Psoas muscle (tissue), 7 donors: ENCODE measurements at regions not wholly inside any gene's neighbourhood (a gene's known extent, or its start where the extent isn't known, plus 50 kb on each side); places are given as distances from the start of the nearest gene placed in this dataset.
A peak's percentile ranks its signal among the peaks of the same experiment; 100 is the strongest.

Source experiments
- ATAC-seq, 4 donors: fragments of 200-7000 bp; cut with Tn5 transposase; one replicate each; pipeline ENCODE4 v1.9.1; 2020; ENCODE audit warnings: moderate library complexity in 3 of 4, mild to moderate bottlenecking in 2 of 4
- DNase-seq, 2 donors: peaks; one replicate each; pipeline ENCODE4 v3.0.0-alpha.2; 2020
- H3K27ac ChIP-seq: fragments of 200-600 bp; one replicate; pipeline ENCODE4 v1.8.0; 2022
- H3K27me3 ChIP-seq, 3 donors: fragments of 200-600 bp in 1 of 3; one replicate each; pipeline versions ENCODE4 v1.6.1 to v1.8.0; 2013 to 2022; ENCODE audit warnings: low read length in 2 of 3, mild to moderate bottlenecking in 2 of 3, moderate library complexity in 1 of 3; ENCODE audit not compliant: insufficient read depth in 3 of 3
- H3K36me3 ChIP-seq, 2 donors: fragments of 200-600 bp in 1 of 2; one replicate each; pipeline versions ENCODE4 v1.6.1 to v1.8.0; 2013 to 2022; ENCODE audit warnings: low read depth in 1 of 2, mild to moderate bottlenecking in 1 of 2, moderate library complexity in 1 of 2; ENCODE audit not compliant: insufficient read depth in 1 of 2
- H3K4me1 ChIP-seq: fragments of 200-600 bp; one replicate; pipeline ENCODE4 v1.8.0; 2022
- H3K4me3 ChIP-seq: fragments of 200-600 bp; one replicate; pipeline ENCODE4 v1.8.0; 2022; ENCODE audit warnings: mild to moderate bottlenecking
- H3K9me3 ChIP-seq: fragments of 200-600 bp; one replicate; pipeline ENCODE4 v1.8.0; 2022
- WGBS, 3 donors: extraction: QIAGEN DNeasy Blood & Tissue Kit; methylation state at CpG; one replicate each; pipeline versions ENCODE4 v1.1.6 to v1.1.7; 2013; 5-methylcytosine and 5-hydroxymethylcytosine counted together
- intact Hi-C, 2 donors: fragments of 100-400 bp; cut with DNase I; formaldehyde crosslinking; loops; one replicate each; pipeline versions ENCODE4 v1.11.0 to v1.14.2; 2022
- TF ChIP-seq, protein P1 (sequence below): fragments of 200-600 bp; IDR thresholded peaks from one replicate; pipeline ENCODE4 v1.8.0; 2022; ENCODE audit warnings: antibody characterized with exemption
- donor health status: healthy with polysubstance abuse.
- donor health status: DM: no; HTN: no; CAD: no; lungs with moderate emphysema.
- donor health status: Bipolar disorder and iron deficiency.
- donor health status: healthy.
- donor health status: DM: yes; HTN: yes; CAD: no.
- donor health status: DM: no; HTN: no; CAD: no.
- donor health status: DM: yes; HTN: yes; CAD: no.

DNA sequence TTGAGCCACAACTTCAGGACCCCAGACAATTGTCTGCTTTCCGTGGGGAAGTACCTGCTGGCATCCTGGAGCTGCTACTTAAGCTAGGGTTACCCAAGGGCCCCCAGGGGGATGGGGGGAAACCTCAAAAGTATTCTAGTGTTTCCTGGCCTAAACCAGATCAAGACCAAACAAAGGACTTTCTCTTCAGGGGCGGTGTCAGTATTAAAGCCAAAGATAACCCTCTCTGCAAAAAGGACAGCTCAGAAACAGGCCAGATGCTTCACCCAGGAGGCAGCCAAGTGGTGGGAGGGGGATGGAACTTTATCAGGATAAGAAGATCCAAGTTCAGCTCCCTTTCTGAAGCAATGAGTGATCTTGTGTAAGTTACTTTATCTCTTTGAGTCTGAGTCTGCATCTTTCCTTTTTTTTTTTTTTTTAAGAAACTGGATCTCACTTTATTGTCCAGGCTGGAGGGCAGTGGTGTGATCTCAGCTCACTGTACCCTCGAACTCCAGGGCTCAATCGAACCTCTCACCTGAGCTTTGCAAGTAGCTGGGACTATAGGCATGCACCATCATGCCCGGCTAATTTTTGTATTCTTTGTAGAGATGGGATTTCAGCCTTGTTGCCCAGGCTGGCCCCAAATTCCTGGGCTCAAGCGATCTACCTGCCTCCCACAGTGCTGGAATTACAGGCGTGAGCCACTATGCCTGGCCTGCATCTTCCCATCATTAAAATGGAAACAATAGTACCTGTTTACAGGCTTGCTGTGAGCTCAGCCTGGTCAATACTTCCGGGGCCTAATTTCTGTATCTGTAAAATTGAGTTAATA is 151.8 kb upstream of the PTPRM start:
- no peaks in the 10 kb centered on the region for H3K36me3 ChIP-seq
- intact Hi-C loops, result no loop called here
- H3K4me1 ChIP-seq, result no peaks in the 10 kb centered on the region
- 81 to 86% (median 83%) methylated on average over 8 of the region's 8 CpGs for WGBS, 3 donors
- no peak overlapping the region for H3K27ac ChIP-seq
- TF ChIP-seq, protein P1, sequence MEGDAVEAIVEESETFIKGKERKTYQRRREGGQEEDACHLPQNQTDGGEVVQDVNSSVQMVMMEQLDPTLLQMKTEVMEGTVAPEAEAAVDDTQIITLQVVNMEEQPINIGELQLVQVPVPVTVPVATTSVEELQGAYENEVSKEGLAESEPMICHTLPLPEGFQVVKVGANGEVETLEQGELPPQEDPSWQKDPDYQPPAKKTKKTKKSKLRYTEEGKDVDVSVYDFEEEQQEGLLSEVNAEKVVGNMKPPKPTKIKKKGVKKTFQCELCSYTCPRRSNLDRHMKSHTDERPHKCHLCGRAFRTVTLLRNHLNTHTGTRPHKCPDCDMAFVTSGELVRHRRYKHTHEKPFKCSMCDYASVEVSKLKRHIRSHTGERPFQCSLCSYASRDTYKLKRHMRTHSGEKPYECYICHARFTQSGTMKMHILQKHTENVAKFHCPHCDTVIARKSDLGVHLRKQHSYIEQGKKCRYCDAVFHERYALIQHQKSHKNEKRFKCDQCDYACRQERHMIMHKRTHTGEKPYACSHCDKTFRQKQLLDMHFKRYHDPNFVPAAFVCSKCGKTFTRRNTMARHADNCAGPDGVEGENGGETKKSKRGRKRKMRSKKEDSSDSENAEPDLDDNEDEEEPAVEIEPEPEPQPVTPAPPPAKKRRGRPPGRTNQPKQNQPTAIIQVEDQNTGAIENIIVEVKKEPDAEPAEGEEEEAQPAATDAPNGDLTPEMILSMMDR, result no peak
- no peaks in the 10 kb centered on the region for H3K27me3 ChIP-seq
- DNase-seq (peak in 1 of 2 donors; percentile 22), ATAC-seq (peak in 1 of 4 donors; percentile 27)
- no peaks in the 10 kb centered on the region for H3K9me3 ChIP-seq
- no peak overlapping the region for H3K4me3 ChIP-seq

DNA sequence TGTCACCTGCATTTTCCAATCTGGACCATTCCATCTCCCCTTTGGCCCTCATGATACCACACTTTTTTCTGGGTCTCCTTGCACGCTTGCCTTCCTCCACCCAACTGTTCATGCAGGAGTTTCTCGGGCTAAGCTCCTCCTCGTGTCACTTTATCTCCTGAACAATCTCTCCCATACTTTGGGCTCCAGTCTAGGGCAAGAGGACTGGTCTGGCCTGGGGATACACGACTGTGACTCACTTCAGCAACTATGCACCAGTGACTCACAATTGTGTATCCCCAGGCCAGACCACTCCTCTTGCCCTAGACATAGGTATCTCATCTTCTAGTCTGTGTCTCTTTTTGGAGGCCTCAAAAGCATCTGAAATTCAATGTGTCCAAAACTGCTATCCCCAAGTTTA is 149.4 kb upstream of the PTPRM start:
- no peaks in the 10 kb centered on the region for H3K27me3 ChIP-seq
- H3K36me3 ChIP-seq, result no peaks in the 10 kb centered on the region
- no peaks in the 10 kb centered on the region for H3K4me1 ChIP-seq
- peaks cover 3% of the 10 kb centered on the region for H3K9me3 ChIP-seq
- H3K4me3 ChIP-seq, result no peak overlapping the region
- TF ChIP-seq, protein P1, result no peak
- 81 to 89% (median 87%) methylated on average over 4 of the region's 4 CpGs for WGBS, 3 donors
- intact Hi-C loops, result no loop called here
- DNase-seq, result no peak
- H3K27ac ChIP-seq, result no peak overlapping the region
- no peak for ATAC-seq

- 71 to 76% (median 71%) methylated on average over 3 of the region's 3 CpGs for WGBS, 3 donors
- intact Hi-C loops, result no loop called here
- no peak for ATAC-seq
These were observed 137.3 kb upstream of the PTPRM start for GRCh38 chr18:7429831-7430230.

DNA sequence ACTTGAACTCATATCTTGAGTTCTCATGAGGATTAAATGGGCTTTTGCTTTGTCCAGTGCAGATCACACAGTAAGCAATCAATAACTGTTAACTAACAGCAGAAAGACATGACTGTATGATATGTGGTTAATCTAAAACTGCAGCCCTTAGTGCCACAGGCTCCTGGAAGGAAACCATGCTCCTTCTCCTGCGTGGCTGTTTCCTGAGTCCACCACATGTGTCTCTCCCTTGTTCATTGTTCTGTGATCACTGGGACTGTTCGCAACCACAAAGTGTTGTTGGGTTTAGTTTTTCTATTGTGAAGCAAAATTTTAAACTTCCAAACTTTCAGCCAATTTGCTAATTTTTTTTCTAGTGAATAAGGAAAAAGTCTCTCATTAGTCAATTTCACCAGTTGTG is 130.9 kb upstream of the PTPRM start:
- Histone ChIP-seq H3K4me3 (no peak overlapping the region), H3K27me3 (no peaks in the 10 kb centered on the region), H3K4me1 (no peaks in the 10 kb centered on the region), H3K36me3 (no peaks in the 10 kb centered on the region), H3K9me3 (no peaks in the 10 kb centered on the region), H3K27ac (no peak overlapping the region)
- DNase-seq, result no peak
- no peak for ATAC-seq
- intact Hi-C loops, result no loop called here
- WGBS, 3 donors, result 76 to 80% (median 79%) methylated on average over 2 of the region's 2 CpGs
- TF ChIP-seq, protein P1, result no peak

More at GRCh38 chr18:7429831-7430230, 137.3 kb upstream of the PTPRM start:
- Histone ChIP-seq H3K4me3 (no peak overlapping the region), H3K4me1 (no peaks in the 10 kb centered on the region), H3K27ac (no peak overlapping the region), H3K9me3 (no peaks in the 10 kb centered on the region), H3K27me3 (no peaks in the 10 kb centered on the region), H3K36me3 (no peaks in the 10 kb centered on the region)
- no peak for DNase-seq
- TF ChIP-seq, protein P1, result no peak

- 67 to 87% (median 67%) methylated on average over 7 of the region's 7 CpGs for WGBS, 3 donors
- Histone ChIP-seq H3K27ac (no peak overlapping the region), H3K27me3 (no peaks in the 10 kb centered on the region), H3K9me3 (no peaks in the 10 kb centered on the region), H3K4me1 (no peaks in the 10 kb centered on the region), H3K36me3 (no peaks in the 10 kb centered on the region), H3K4me3 (no peak overlapping the region)
- intact Hi-C loops, result no loop called here
- TF ChIP-seq, protein P1, result no peak
- ATAC-seq (no peak), DNase-seq (no peak)
These were observed 129.2 kb upstream of the PTPRM start for GRCh38 chr18:7437870-7438269.
